ENCODE measurements at regions not wholly inside any gene's neighbourhood (a gene's known extent, or its start where the extent isn't known, plus 50 kb on each side); places are given as distances from the start of the nearest gene placed in this dataset.

- DNase-seq, result no peak
Measured at GRCh38 chr6:21524201-21524600, 69.3 kb upstream of the SOX4 start.

- no peak for DNase-seq
Measured at GRCh38 chr6:21526974-21527373, 66.6 kb upstream of the SOX4 start.

GRCh38 chr6:21527731-21528130 lies 65.8 kb upstream of the SOX4 start:
- no peak for DNase-seq

- no peak for DNase-seq
Measured at GRCh38 chr6:21529431-21529830, 64.1 kb upstream of the SOX4 start.

- DNase-seq, result no peak
Measured at GRCh38 chr6:21531393-21531792, 62.2 kb upstream of the SOX4 start.

GRCh38 chr6:21533678-21534077 lies 59.9 kb upstream of the SOX4 start:
- no peak for DNase-seq

- DNase-seq, result no peak
Measured at GRCh38 chr6:21536280-21536766, 57.2 kb upstream of the SOX4 start.

GRCh38 chr6:21537637-21538036 lies 55.9 kb upstream of the SOX4 start:
- DNase-seq, result no peak

- peak; percentile 3 for DNase-seq
Measured at GRCh38 chr6:21538186-21538798, 55.3 kb upstream of the SOX4 start.

GRCh38 chr6:21539621-21540100 lies 53.9 kb upstream of the SOX4 start:
- DNase-seq, result no peak
